ENCODE measurements at regions not wholly inside any gene's neighbourhood (a gene's known extent, or its start where the extent isn't known, plus 50 kb on each side); places are given as distances from the start of the nearest gene placed in this dataset.

GRCh38 chr9:96116275-96117064, 185.5 kb downstream of the HSD17B3 start:
- TF ChIP-seq CTCF (optimal IDR thresholded peaks at IDR 0.05 in 1 of 3, IDR thresholded peaks at IDR 0.05 in 1 of 3, conservative IDR thresholded peaks at IDR 0.05 in 1 of 3; ENCODE audit: extremely low read depth in 1 of 3, insufficient read depth in 2 of 3, low read length in 3 of 3) = no peak
- TF ChIP-seq EZH2 (IDR thresholded peaks at IDR 0.05; ENCODE audit: low read length) = no peak

All from keratinocyte (primary cell).